ENCODE measurements at regions not wholly inside any gene's neighbourhood (a gene's known extent, or its start where the extent isn't known, plus 50 kb on each side); places are given as distances from the start of the nearest gene placed in this dataset.

GRCh38 chr2:12256206-12256605 is 460.5 kb upstream of the TRIB2 start:
- DNase-seq (ENCODE audit: low spot score), result no peak
- in situ Hi-C loops (cut with MboI; ENCODE audit: low sequenced_read_pairs, unreplicated experiment), result no loop called here
- no peak for TF ChIP-seq CTCF (IDR thresholded peaks at IDR 0.05; ENCODE audit: borderline replicate concordance, control extremely low read depth, extremely low read depth, insufficient read depth, missing control alignments)

GRCh38 chr2:12257476-12257875 is 459.3 kb upstream of the TRIB2 start:
- in situ Hi-C loops (cut with MboI; ENCODE audit: low sequenced_read_pairs, unreplicated experiment), result no loop called here
- DNase-seq (ENCODE audit: low spot score), result no peak
- TF ChIP-seq CTCF (IDR thresholded peaks at IDR 0.05; ENCODE audit: borderline replicate concordance, control extremely low read depth, extremely low read depth, insufficient read depth, missing control alignments), result no peak

- no peak for TF ChIP-seq CTCF (IDR thresholded peaks at IDR 0.05; ENCODE audit: borderline replicate concordance, control extremely low read depth, extremely low read depth, insufficient read depth, missing control alignments)
- in situ Hi-C loops (cut with MboI; ENCODE audit: low sequenced_read_pairs, unreplicated experiment), result no loop called here
- no peak for DNase-seq (ENCODE audit: low spot score)
Observed at GRCh38 chr2:12259493-12259892, 457.2 kb upstream of the TRIB2 start.

- in situ Hi-C loops (cut with MboI; ENCODE audit: low sequenced_read_pairs, unreplicated experiment), result no loop called here
- no peak for DNase-seq (ENCODE audit: low spot score)
- no peak for TF ChIP-seq CTCF (IDR thresholded peaks at IDR 0.05; ENCODE audit: borderline replicate concordance, control extremely low read depth, extremely low read depth, insufficient read depth, missing control alignments)
Observed at GRCh38 chr2:12261986-12262680, 454.6 kb upstream of the TRIB2 start.

GRCh38 chr2:12262681-12263436 is 453.9 kb upstream of the TRIB2 start:
- TF ChIP-seq CTCF (IDR thresholded peaks at IDR 0.05; ENCODE audit: borderline replicate concordance, control extremely low read depth, extremely low read depth, insufficient read depth, missing control alignments), result no peak
- in situ Hi-C loops (cut with MboI; ENCODE audit: low sequenced_read_pairs, unreplicated experiment), result no loop called here
- DNase-seq (ENCODE audit: low spot score), result no peak

- DNase-seq (ENCODE audit: low spot score), result no peak
- in situ Hi-C loops (cut with MboI; ENCODE audit: low sequenced_read_pairs, unreplicated experiment), result no loop called here
- TF ChIP-seq CTCF (IDR thresholded peaks at IDR 0.05; ENCODE audit: borderline replicate concordance, control extremely low read depth, extremely low read depth, insufficient read depth, missing control alignments), result no peak
Observed at GRCh38 chr2:12263730-12264129, 453.0 kb upstream of the TRIB2 start.

Measured in GM13976 (cell line).